HG03460 (cell line): ENCODE measurements at regions not wholly inside any gene's neighbourhood (a gene's known extent, or its start where the extent isn't known, plus 50 kb on each side); places are given as distances from the start of the nearest gene placed in this dataset.

Experiments
- ATAC-seq: cut with Tn5 transposase; IDR thresholded peaks from one replicate; pipeline ENCODE4 v1.9.1; 2021; ENCODE audit not compliant: unreplicated experiment

GRCh38 chr7:121810831-121811672 lies 61.9 kb upstream of the PTPRZ1 start:
- ATAC-seq = no peak

DNA sequence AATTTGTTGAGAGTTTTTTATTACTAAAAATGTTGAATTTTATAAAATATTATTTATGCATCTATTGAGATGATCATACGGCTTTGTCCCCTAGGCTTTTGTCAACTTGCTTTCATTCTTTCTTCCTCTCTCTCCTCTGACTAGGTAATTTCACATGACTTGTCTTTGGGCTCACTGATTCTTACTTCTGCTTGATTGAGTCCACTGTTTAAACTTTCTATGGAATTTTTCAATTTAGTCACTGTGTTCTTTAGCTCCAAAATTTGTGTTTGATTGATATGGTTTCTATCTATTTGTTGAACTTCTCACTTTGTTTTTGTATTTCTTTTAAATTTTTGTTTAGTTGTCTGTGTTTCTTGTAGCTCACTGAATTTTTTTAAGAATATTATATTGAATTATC lies 65.9 kb upstream of the PTPRZ1 start:
- ATAC-seq = no peak

DNA sequence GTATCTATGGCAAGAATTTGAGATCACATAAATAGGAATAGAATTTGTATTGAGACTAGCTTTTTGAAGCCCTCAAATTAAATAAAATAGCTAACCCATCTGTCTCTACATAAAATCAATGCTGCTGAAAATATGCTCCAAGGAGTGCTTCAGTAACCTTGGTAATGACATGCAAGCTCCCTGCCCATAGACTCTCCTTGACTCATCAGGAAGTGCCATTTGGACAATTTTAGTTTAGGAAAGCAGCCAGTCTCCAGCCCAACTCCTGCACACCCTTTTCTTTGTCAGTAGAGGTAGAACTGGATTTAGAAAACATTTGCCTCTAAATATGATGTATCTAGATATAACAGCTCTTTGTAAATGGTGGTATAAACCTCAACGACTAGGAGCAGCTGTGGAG lies 69.9 kb upstream of the PTPRZ1 start:
- no peak for ATAC-seq

DNA sequence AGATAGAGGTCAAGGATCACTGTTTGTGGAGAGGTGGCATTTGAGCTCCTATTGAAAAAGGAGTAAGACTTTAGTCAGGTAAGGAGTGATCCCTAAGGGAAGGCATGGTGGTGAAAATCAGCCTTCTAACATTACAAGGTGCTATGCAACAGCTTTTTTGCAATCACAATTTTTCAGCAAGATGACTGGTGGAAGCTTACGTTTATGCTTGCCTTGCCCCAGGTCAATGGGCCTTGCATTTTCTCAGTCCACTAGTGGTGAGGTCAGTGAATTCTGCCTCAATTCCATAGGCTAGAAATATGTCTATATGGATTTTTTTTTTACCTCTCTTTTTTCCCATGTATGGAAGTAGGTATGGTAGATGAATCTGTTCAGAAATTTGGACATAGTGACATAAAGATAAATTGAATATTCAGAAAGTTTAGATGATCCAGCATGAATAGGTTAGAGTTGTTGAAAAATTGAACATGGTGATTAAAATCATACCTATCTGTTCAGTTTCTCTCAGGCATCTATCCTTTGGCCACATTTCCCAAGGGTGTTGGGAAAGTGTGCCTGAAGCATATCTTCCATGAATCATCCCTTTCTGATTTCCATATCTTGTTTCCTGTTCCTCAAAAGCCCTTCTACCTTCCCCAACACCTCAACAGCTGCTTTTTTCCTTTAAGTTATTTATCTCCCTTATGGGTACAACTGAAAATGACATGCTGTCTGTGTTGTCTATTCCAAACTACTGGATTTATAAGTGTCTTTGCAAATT lies 71.9 kb upstream of the PTPRZ1 start:
- no peak for ATAC-seq

DNA sequence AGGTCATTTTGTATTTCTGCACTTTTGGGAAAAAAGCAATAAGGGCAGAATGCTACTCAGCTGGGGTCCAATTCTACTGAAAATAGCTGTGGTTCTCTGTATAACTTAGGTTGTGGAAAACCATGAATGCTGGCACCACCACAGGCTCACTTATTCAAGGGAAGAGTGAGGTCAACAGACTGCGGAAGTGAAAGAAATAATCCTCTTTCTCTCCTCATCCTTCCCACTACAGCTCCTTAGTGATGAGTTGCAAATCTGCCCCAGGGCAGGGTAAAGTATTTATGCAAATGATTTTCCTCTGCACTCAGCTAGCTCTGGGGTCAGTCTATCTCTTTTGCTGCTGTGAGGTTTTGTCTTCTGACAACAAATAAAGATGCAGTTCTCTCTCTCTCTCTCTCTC lies 74.1 kb upstream of the PTPRZ1 start:
- no peak for ATAC-seq

GRCh38 chr7:121798453-121798840 lies 74.5 kb upstream of the PTPRZ1 start:
- ATAC-seq = no peak

DNA sequence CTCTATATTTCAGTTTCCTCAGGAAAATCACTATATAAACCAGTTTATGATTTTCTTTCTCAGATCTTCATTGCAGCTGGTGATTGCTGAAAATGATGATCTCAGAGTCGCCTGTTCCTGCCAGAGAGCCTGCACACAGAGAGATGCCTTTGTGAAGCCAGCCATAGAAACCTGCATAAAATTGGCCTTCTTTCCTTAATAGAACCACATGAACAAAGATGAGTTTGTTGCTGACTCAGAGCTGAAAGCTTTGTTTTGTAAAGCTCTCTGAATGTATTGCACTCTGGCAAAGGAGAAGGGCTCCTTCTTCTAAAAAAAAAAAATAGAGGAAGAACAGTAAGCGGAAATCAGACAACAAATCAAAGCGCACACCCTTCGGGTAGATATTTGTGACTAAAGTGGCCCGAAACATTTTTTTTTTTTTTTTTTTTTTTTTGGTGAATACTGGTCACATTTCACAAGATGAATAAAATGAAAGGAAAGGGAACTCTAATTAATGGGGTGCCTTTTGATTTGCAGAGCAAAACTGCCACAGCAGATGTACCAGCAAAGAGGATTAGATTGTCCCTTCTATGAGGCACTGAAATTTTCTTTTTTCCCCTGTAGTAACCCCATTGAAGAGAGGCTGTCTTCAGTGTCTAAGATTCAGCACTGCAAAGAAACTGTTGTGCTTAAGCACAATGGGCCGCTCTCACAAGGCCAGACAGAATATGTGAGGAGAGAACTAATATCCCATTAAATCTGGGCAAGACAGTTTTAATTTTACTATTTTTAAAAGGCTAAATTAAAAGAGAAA lies 75.1 kb upstream of the PTPRZ1 start:
- no peak for ATAC-seq

DNA sequence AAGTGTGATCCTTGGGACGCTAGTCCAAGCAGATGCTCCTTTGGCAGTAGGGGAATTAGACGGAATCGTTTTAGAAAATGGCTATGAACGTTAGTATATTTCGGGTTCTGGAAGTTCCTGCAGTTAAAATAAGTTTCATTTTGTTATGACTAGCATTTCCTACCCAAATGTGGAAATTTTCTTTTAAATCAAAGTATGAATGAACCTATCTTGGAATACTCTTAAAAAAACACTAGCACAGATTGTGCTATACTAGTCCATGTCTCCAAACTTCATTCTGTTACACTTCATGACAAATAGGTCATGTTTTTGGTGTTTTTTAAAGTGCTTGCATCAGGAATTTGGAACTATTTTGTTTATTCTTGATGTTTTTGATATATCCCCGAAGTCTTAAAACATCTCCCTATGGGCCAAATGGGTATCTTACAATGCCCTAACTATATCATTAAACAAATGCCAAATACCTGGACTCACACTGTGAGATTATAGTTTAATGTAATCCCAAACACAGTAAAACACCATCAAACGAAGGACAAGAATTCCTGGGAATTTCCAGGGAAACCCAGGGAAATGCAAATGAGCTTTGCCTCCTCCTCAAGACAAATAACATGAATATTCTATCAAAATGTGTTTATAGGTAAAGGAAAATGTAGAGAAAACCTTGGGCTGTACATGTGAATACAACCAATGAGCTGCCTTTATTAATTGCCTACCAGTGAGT lies 75.9 kb upstream of the PTPRZ1 start:
- no peak for ATAC-seq

DNA sequence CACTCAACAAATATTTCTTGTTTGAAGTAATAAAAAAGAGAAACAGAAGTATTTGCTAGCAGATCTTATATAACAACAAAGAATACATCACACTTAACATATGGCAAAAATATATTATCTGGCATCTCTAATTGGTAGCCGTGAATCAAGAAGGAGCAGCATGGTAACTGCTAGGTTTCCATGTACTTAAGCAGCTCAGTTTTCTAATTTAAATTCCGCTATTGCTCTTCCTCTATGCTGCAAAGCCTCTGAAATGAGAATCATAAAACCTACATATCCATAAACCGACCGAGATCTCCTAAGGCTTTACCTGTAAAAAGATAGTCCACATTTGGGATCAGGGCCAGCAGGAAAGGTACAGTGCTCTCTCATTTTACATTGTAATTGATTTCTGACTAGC lies 76.6 kb upstream of the PTPRZ1 start:
- ATAC-seq = no peak

GRCh38 chr7:121795736-121796135 lies 77.2 kb upstream of the PTPRZ1 start:
- no peak for ATAC-seq

- no peak for ATAC-seq
Observed at GRCh38 chr7:121793716-121794115, 79.2 kb upstream of the PTPRZ1 start.

DNA sequence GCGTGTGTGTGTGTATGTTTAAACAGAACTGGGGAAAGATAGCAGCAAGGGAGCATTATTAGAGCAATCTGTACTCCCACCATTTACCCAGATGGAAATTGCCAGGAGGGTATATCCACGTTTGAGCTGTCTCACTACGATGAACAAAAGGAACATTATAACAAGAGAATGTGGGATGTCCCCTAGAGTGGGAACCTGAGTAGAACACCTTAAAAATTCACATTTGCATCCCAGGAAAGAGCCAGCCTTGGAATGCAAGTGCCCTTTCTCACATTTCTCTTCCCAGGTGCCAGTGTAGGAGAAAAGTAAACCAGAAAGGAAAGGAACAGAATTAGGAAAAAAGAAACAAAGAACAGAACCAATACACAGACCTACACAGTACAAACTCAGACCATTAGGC lies 95.3 kb upstream of the PTPRZ1 start:
- no peak for ATAC-seq

GRCh38 chr7:121774563-121774962 lies 98.4 kb upstream of the PTPRZ1 start:
- no peak for ATAC-seq

- no peak for ATAC-seq
Observed at GRCh38 chr7:121766676-121767075, 106.3 kb upstream of the PTPRZ1 start.

DNA sequence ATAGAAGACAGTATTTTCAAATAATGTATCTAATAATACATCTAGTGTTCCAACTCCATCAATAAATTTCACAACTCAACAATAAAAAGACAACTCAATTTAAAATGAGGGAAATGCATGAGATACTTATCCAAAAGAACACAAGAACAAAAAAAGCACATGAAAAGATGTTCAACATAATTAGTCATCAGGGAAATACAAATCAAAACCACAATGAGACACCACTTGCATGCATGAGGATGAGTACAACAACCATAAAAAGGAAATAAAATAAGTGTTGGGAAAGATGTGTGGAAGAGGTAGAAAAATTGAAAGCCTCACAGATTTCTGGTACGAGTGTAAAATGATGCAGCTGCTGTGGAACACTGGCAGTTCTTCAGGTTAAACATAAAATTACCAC lies 111.6 kb upstream of the PTPRZ1 start:
- no peak for ATAC-seq

GRCh38 chr7:121755818-121756552 lies 117.0 kb upstream of the PTPRZ1 start:
- no peak for ATAC-seq

DNA sequence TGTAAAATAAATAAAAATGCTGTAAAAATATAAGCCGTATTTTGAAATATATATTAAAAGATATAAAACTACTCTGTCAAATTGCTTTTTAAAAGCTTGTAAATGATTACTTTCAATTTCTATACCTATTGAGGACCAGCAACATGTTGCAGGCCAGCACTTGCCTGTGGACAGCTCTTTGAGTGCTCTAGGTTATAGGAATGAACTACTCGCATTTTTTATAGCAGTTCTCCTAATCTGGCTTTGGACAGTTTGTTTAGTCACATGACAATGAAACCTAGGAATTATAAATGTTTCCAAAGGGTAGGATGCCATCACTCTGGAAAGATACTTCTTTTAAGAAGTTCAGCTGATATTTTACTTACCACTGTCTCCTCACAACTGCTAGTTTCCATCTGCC lies 117.7 kb upstream of the PTPRZ1 start:
- ATAC-seq = no peak

DNA sequence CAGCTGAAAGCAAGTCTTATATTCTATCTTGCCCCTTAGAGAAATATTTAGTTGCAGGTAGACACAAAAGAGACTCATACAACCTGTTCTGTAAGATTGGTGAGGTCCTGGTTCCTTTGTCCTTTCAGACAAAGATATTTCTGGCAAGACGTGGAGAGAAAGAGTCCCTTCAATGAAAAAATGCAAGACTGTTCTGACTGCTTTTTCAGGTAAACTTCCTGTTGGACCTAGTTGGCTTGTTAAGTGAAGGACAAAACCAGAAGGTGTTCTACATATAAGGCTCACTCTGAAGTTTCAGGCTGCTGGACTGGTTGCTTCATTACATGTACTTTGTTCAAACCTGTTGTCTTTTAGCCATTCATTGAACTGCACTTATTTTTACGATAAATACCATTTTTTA lies 119.0 kb upstream of the PTPRZ1 start:
- no peak for ATAC-seq

DNA sequence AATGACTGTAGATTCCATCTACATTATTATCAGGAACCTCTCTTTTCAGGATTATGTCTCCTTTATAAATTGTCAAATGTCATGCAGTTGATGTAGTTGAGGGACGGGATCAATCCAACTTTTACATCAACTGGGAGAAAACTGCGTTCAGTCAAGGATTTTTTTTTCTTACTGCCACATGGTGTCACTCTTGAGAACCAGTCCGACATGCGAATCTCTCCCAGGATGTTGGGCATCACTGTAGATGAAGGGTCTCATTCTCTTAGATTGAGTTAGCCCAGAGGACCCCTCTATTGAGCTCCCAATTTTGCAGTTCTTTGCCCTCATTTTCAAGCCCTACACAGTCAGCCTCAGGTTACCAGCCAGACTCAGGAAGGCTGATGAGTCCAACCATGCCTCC lies 120.3 kb upstream of the PTPRZ1 start:
- no peak for ATAC-seq

- ATAC-seq = no peak
Observed at GRCh38 chr7:121748546-121748945, 124.4 kb upstream of the PTPRZ1 start.
